GM10266 (cell line): ENCODE measurements at regions not wholly inside any gene's neighbourhood (a gene's known extent, or its start where the extent isn't known, plus 50 kb on each side); places are given as distances from the start of the nearest gene placed in this dataset.

Experiments used
- DNase-seq: peaks from one replicate; pipeline ENCODE4 v3.0.0; 2012; ENCODE audit errors: extremely low spot score
- TF ChIP-seq, protein P1 (sequence below): IDR thresholded peaks from 2 replicates; pipeline ENCODE4 v1.5.1; 2012; ENCODE audit warnings: mild to moderate bottlenecking, low read depth; ENCODE audit not compliant: control insufficient read depth, insufficient read depth; ENCODE audit errors: missing control alignments

DNA sequence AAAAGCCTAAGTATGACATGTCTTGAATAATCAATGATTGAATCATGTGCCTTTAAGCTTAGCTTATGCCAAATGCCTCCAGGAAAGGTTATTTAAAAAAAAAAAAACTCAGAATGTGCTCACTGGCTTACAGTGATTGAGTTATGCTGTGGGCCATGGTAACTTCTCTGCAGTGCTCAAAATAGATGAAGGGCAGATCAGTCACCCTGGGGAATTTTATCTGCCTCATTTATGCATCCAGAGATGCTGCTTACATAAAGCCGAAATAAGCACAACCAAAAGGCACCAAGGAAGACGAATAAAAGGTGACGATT is 118.7 kb upstream of the MDM1 start:
- peak; percentile 29 for DNase-seq
- TF ChIP-seq, protein P1, sequence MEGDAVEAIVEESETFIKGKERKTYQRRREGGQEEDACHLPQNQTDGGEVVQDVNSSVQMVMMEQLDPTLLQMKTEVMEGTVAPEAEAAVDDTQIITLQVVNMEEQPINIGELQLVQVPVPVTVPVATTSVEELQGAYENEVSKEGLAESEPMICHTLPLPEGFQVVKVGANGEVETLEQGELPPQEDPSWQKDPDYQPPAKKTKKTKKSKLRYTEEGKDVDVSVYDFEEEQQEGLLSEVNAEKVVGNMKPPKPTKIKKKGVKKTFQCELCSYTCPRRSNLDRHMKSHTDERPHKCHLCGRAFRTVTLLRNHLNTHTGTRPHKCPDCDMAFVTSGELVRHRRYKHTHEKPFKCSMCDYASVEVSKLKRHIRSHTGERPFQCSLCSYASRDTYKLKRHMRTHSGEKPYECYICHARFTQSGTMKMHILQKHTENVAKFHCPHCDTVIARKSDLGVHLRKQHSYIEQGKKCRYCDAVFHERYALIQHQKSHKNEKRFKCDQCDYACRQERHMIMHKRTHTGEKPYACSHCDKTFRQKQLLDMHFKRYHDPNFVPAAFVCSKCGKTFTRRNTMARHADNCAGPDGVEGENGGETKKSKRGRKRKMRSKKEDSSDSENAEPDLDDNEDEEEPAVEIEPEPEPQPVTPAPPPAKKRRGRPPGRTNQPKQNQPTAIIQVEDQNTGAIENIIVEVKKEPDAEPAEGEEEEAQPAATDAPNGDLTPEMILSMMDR, result no peak

DNA sequence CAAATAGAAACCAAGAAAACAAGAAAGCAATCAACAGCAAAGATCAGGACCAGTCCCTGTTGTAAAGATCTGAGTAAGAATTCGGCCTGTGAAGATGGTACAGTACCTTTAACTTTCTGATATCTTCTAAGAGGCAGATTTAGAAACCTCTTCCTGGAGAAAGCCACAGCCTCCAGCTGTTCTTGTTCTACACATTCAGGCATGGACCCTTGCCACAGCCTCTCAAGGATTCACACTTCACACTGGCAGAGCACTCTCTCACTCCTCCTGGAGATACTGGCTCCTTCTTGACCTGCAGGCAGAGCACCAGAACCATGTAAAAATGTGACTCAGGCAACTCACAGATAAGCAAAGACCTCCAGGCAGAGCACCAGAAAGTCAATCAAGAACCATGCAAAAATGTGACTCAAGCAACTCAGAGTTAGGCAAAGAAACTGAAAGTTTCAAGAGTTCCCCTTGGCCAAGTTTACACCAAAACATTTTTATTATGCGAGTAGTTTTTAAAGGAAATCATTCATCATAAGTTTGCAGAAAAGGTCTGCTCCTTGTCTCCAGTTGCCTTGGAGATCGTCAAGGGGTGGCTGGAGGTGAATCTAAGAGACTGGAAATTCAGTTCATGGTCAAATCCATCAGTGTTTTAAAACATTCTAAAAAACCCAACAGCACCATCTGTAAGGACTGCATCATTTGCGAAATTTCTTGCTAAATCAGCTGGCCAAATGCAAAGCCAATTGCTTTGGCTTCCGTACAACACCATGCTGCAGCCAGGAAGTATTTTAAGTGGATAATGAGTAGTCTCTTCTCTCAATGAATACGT is 119.3 kb upstream of the MDM1 start:
- peak; percentile 22 for DNase-seq

DNA sequence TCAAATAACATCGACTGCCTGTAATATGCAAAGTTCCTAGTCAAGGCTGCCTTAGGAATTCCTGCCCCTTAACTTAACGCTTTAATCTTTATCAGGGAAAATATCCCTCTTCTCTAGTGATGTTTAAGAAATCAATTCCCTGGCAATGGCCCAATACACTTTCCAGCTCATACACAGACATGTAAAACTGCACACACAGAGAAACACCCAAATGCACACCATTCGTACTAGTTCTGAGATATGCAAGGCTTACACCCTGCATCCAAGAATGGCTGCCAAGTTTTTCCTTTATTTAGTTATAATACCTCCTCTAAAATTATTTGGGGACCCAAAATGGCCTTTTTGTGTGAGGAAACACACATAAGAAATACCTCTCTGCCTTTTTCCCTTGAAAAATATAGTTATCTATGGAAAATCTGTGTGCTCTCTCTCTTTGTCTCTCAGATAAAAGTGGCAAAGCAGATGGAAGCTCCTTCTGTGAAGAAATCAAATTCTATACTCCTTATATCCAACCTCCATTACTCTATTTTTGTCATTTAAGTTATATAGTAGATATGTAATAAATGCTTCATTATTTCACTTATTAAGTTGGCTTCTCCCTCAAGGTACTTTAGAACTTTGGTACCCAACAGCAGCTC is 120.0 kb upstream of the MDM1 start:
- DNase-seq, result no peak
- TF ChIP-seq, protein P1, result no peak

More for the DNA sequence above, 119.3 kb upstream of the MDM1 start:
- TF ChIP-seq, protein P1, result no peak

DNA sequence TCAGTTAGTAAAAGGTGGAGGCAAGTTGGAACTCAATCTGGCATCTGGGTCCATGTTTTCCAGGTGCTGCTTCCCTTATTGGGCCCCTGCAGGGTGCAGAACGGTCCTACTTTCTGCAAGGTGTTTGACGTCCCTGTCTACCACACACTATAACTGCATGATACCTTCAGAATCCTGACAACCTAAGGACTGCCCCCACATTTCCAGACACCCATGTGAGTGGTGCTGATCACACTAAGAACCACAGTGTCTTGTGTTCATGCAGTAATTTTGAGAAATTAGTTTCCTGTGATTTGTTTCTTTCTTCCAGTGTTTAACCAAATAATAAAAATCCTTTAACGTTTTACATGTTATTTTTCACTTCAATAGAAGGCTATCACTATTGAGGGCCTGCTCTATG is 121.1 kb upstream of the MDM1 start:
- DNase-seq, result no peak
- TF ChIP-seq, protein P1, result no peak

DNA sequence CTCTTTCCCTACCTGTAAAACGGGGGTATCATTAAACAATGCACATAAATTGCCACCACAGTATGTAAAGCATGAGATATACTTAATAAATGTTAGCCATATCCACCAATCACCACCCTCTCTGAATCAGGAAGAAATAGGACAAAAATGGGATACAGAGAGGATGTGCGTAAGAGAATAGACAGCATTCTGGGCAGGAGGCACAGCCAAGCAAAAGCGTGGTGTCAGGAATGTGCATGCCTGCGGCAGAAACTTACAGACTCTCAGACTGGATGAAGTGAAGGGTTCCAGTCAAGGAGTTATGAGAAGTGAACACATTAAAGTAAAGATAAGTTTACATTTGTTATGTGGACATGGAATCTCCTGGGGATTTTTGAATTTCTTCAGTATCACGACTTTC is 121.7 kb upstream of the MDM1 start:
- TF ChIP-seq, protein P1, result no peak
- DNase-seq, result no peak

DNA sequence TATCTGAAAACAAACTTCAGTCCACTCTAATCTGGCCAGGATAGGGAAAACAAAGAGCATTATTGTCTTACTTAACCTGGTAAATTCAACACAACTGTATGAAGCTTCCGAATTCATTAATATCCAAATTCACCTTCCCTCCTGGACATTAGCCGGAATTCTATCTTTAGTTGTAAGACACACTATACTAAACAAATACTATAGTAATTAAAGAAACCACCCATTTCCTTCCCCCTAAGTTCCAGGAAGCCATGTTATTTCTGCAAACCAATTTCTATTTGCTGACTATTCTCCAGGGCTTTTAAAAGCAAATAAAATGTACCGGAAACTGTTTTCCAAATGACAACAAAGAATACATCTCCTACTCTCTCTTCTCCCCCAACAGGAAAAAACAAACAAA is 122.7 kb upstream of the MDM1 start:
- TF ChIP-seq, protein P1, result no peak
- no peak for DNase-seq

DNA sequence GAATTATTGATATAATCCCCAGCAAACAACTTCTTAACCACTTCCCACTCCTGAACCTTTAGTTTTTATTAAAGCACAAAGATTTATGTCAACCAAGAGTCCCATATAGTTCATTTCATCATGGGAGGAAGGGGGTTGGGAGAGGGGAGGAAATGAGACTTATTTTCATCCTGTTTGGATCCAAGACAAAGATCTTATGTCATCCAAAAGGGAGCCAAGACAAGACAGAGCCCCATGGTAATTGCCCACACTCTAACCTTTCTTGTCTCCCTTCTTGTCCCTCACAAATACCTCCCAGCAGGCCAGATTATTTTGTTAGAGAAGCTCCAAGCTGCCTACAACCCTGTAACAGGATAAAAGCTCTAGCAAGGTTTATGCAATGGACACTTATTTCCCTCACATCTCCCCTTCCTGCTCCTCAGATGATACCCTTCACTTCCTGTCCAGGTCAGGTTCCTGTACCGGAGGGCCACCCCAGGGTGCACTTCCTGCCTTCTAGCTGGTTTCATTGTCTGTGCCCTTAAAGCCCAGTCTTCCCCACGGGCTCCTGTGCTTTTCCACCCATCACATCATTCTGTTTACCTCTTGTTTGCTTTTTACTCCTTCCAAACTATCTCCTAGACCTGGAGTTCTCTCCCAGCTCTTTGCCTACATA is 123.7 kb upstream of the MDM1 start:
- DNase-seq, result no peak
- TF ChIP-seq, protein P1, result no peak
